ENCODE measurements at regions not wholly inside any gene's neighbourhood (a gene's known extent, or its start where the extent isn't known, plus 50 kb on each side); places are given as distances from the start of the nearest gene placed in this dataset.

GRCh38 chr12:89278862-89279261, 73.4 kb downstream of the DUSP6 start:
- Histone ChIP-seq H3K4me3 (ENCODE audit: low read depth, low read length) (no peak overlapping the region), H3K27me3 (ENCODE audit: control insufficient read depth, insufficient read depth, low read length) (no peaks in the 10 kb centered on the region), H3K36me3 (ENCODE audit: control insufficient read depth, insufficient read depth, low read length) (no peaks in the 10 kb centered on the region)
- DNase-seq (ENCODE audit: low read depth), result no peak
- no peak for TF ChIP-seq CTCF (IDR thresholded peaks at IDR 0.05; ENCODE audit: insufficient read depth, low read length, poor library complexity, severe bottlenecking)

GRCh38 chr12:89278169-89278568, 74.1 kb downstream of the DUSP6 start:
- TF ChIP-seq CTCF (IDR thresholded peaks at IDR 0.05; ENCODE audit: insufficient read depth, low read length, poor library complexity, severe bottlenecking), result no peak
- no peak for DNase-seq (ENCODE audit: low read depth)
- Histone ChIP-seq H3K4me3 (ENCODE audit: low read depth, low read length) (no peak overlapping the region), H3K36me3 (ENCODE audit: control insufficient read depth, insufficient read depth, low read length) (no peaks in the 10 kb centered on the region), H3K27me3 (ENCODE audit: control insufficient read depth, insufficient read depth, low read length) (no peaks in the 10 kb centered on the region)

GRCh38 chr12:89276860-89277259, 75.4 kb downstream of the DUSP6 start:
- DNase-seq (ENCODE audit: low read depth), result no peak
- TF ChIP-seq CTCF (IDR thresholded peaks at IDR 0.05; ENCODE audit: insufficient read depth, low read length, poor library complexity, severe bottlenecking), result no peak
- H3K4me3 ChIP-seq (ENCODE audit: low read depth, low read length), result no peak overlapping the region
- H3K27me3 ChIP-seq (ENCODE audit: control insufficient read depth, insufficient read depth, low read length), result no peaks in the 10 kb centered on the region
- no peaks in the 10 kb centered on the region for H3K36me3 ChIP-seq (ENCODE audit: control insufficient read depth, insufficient read depth, low read length)

GRCh38 chr12:89273525-89273924, 78.8 kb downstream of the DUSP6 start:
- Histone ChIP-seq H3K4me3 (ENCODE audit: low read depth, low read length) (no peak overlapping the region), H3K36me3 (ENCODE audit: control insufficient read depth, insufficient read depth, low read length) (no peaks in the 10 kb centered on the region), H3K27me3 (ENCODE audit: control insufficient read depth, insufficient read depth, low read length) (no peaks in the 10 kb centered on the region)
- no peak for DNase-seq (ENCODE audit: low read depth)
- no peak for TF ChIP-seq CTCF (IDR thresholded peaks at IDR 0.05; ENCODE audit: insufficient read depth, low read length, poor library complexity, severe bottlenecking)

GRCh38 chr12:89270548-89270947, 81.8 kb downstream of the DUSP6 start:
- Histone ChIP-seq H3K36me3 (ENCODE audit: control insufficient read depth, insufficient read depth, low read length) (no peaks in the 10 kb centered on the region), H3K4me3 (ENCODE audit: low read depth, low read length) (no peak overlapping the region), H3K27me3 (ENCODE audit: control insufficient read depth, insufficient read depth, low read length) (no peaks in the 10 kb centered on the region)
- TF ChIP-seq CTCF (IDR thresholded peaks at IDR 0.05; ENCODE audit: insufficient read depth, low read length, poor library complexity, severe bottlenecking), result no peak
- no peak for DNase-seq (ENCODE audit: low read depth)

- DNase-seq (ENCODE audit: low read depth), result no peak
- H3K4me3 ChIP-seq (ENCODE audit: low read depth, low read length), result no peak overlapping the region
- no peaks in the 10 kb centered on the region for H3K36me3 ChIP-seq (ENCODE audit: control insufficient read depth, insufficient read depth, low read length)
- H3K27me3 ChIP-seq (ENCODE audit: control insufficient read depth, insufficient read depth, low read length), result no peaks in the 10 kb centered on the region
- TF ChIP-seq CTCF (IDR thresholded peaks at IDR 0.05; ENCODE audit: insufficient read depth, low read length, poor library complexity, severe bottlenecking), result no peak
These were observed 83.1 kb downstream of the DUSP6 start for GRCh38 chr12:89269174-89269573.

Measured in kidney epithelial cell (primary cell).